ENCODE measurements at regions not wholly inside any gene's neighbourhood (a gene's known extent, or its start where the extent isn't known, plus 50 kb on each side); places are given as distances from the start of the nearest gene placed in this dataset.

GRCh38 chr2:67498931-67499330 lies 101.8 kb downstream of the ETAA1 start:
- DNase-seq, result no peak
- no peak for ATAC-seq
- WGBS (ENCODE audit: insufficient coverage), result no CpG with 5 or more reads among the region's 1 CpG
- no peak overlapping the region for H3K4me3 Mint-ChIP-seq
- H3K4me3 ChIP-seq (ENCODE audit: low read length), result no peak overlapping the region
- intact Hi-C loops (cut with micrococcal nuclease), result no loop called here
- no peak overlapping the region for H3K27ac ChIP-seq (ENCODE audit: low read length)
- H3K27ac Mint-ChIP-seq, result no peak overlapping the region
- H3K27me3 ChIP-seq (ENCODE audit: control insufficient read depth, insufficient read depth, low read length), result no peaks in the 10 kb centered on the region
- H3K36me3 ChIP-seq (ENCODE audit: control insufficient read depth, insufficient read depth, low read length), result no peaks in the 10 kb centered on the region
- no peaks in the 10 kb centered on the region for H3K9me3 ChIP-seq (ENCODE audit: control insufficient read depth, insufficient read depth, low read length)
- H3K27me3 Mint-ChIP-seq (ENCODE audit: low read depth in 2 of 2), result peaks cover 15 to 24% of the 10 kb centered on the region in 2 donors
- H3K4me1 Mint-ChIP-seq, result no peaks in the 10 kb centered on the region
- no peaks in the 10 kb centered on the region for H3K36me3 Mint-ChIP-seq
- no peaks in the 10 kb centered on the region for H3K9me3 Mint-ChIP-seq
- no peaks in the 10 kb centered on the region for H3K4me1 ChIP-seq (ENCODE audit: control insufficient read depth, insufficient read depth, low read length)
- no peak for TF ChIP-seq CTCF (IDR thresholded peaks at IDR 0.05)

- no peak overlapping the region for H3K4me3 Mint-ChIP-seq
- intact Hi-C loops (cut with micrococcal nuclease), result no loop called here
- H3K27ac Mint-ChIP-seq, result no peak overlapping the region
- no peaks in the 10 kb centered on the region for H3K36me3 ChIP-seq (ENCODE audit: control insufficient read depth, insufficient read depth, low read length)
- no peak overlapping the region for H3K4me3 ChIP-seq (ENCODE audit: low read length)
- H3K36me3 Mint-ChIP-seq, result no peaks in the 10 kb centered on the region
- H3K27ac ChIP-seq (ENCODE audit: low read length), result no peak overlapping the region
- ATAC-seq (no peak), DNase-seq (no peak)
- TF ChIP-seq CTCF (IDR thresholded peaks at IDR 0.05), result no peak
- H3K4me1 Mint-ChIP-seq, result no peaks in the 10 kb centered on the region
- no peaks in the 10 kb centered on the region for H3K9me3 ChIP-seq (ENCODE audit: control insufficient read depth, insufficient read depth, low read length)
- no peaks in the 10 kb centered on the region for H3K27me3 ChIP-seq (ENCODE audit: control insufficient read depth, insufficient read depth, low read length)
- peaks cover 14 to 24% of the 10 kb centered on the region in 2 donors for H3K27me3 Mint-ChIP-seq (ENCODE audit: low read depth in 2 of 2)
- no peaks in the 10 kb centered on the region for H3K9me3 Mint-ChIP-seq
- H3K4me1 ChIP-seq (ENCODE audit: control insufficient read depth, insufficient read depth, low read length), result no peaks in the 10 kb centered on the region
- 77% methylated on average over 2 of the region's 4 CpGs for WGBS (ENCODE audit: insufficient coverage)
Measured at GRCh38 chr2:67499989-67500388, 102.9 kb downstream of the ETAA1 start.

GRCh38 chr2:67500541-67500940 lies 103.4 kb downstream of the ETAA1 start:
- no peak for TF ChIP-seq CTCF (IDR thresholded peaks at IDR 0.05)
- no peak overlapping the region for H3K4me3 ChIP-seq (ENCODE audit: low read length)
- Mint-ChIP-seq H3K4me3 (no peak overlapping the region), H3K27me3 (ENCODE audit: low read depth in 2 of 2) (peaks cover 12 to 24% of the 10 kb centered on the region in 2 donors), H3K4me1 (no peaks in the 10 kb centered on the region), H3K9me3 (no peaks in the 10 kb centered on the region), H3K27ac (no peak overlapping the region), H3K36me3 (no peaks in the 10 kb centered on the region)
- intact Hi-C loops (cut with micrococcal nuclease), result no loop called here
- H3K27ac ChIP-seq (ENCODE audit: low read length), result no peak overlapping the region
- DNase-seq (no peak), ATAC-seq (no peak)
- 84% methylated on average over 5 of the region's 6 CpGs for WGBS (ENCODE audit: insufficient coverage)
- H3K27me3 ChIP-seq (ENCODE audit: control insufficient read depth, insufficient read depth, low read length), result no peaks in the 10 kb centered on the region
- H3K36me3 ChIP-seq (ENCODE audit: control insufficient read depth, insufficient read depth, low read length), result no peaks in the 10 kb centered on the region
- no peaks in the 10 kb centered on the region for H3K9me3 ChIP-seq (ENCODE audit: control insufficient read depth, insufficient read depth, low read length)
- H3K4me1 ChIP-seq (ENCODE audit: control insufficient read depth, insufficient read depth, low read length), result no peaks in the 10 kb centered on the region

GRCh38 chr2:67502346-67503065 lies 105.4 kb downstream of the ETAA1 start:
- Histone ChIP-seq H3K27ac (ENCODE audit: low read length) (no peak overlapping the region), H3K4me1 (ENCODE audit: control insufficient read depth, insufficient read depth, low read length) (no peaks in the 10 kb centered on the region), H3K9me3 (ENCODE audit: control insufficient read depth, insufficient read depth, low read length) (no peaks in the 10 kb centered on the region), H3K4me3 (ENCODE audit: low read length) (no peak overlapping the region), H3K27me3 (ENCODE audit: control insufficient read depth, insufficient read depth, low read length) (no peaks in the 10 kb centered on the region), H3K36me3 (ENCODE audit: control insufficient read depth, insufficient read depth, low read length) (no peaks in the 10 kb centered on the region)
- Mint-ChIP-seq H3K27ac (no peak overlapping the region), H3K27me3 (ENCODE audit: low read depth in 2 of 2) (peaks cover 11 to 12% of the 10 kb centered on the region in 2 donors), H3K36me3 (no peaks in the 10 kb centered on the region), H3K4me3 (no peak overlapping the region), H3K4me1 (no peaks in the 10 kb centered on the region), H3K9me3 (no peaks in the 10 kb centered on the region)
- ATAC-seq, result no peak
- no peak for DNase-seq
- WGBS (ENCODE audit: insufficient coverage), result 91% methylated on average over 5 of the region's 6 CpGs
- intact Hi-C loops (cut with micrococcal nuclease), result no loop called here
- TF ChIP-seq CTCF (IDR thresholded peaks at IDR 0.05), result no peak

Data from natural killer cell (primary cell).